ENCODE measurements at regions not wholly inside any gene's neighbourhood (a gene's known extent, or its start where the extent isn't known, plus 50 kb on each side); places are given as distances from the start of the nearest gene placed in this dataset.

GRCh38 chr10:123409884-123410283 lies 255.7 kb downstream of the BUB3 start:
- no peak overlapping the region for H3K9ac ChIP-seq
- no peak for DNase-seq (ENCODE audit: low spot score)
- no peaks in the 10 kb centered on the region for H3K27me3 Mint-ChIP-seq (ENCODE audit: insufficient read depth, low read depth)
- no peak overlapping the region for H3K4me3 ChIP-seq
- no peaks in the 10 kb centered on the region for H3K9me3 ChIP-seq (ENCODE audit: low read depth)
- H3K4me1 Mint-ChIP-seq = peaks cover 2% of the 10 kb centered on the region
- no peaks in the 10 kb centered on the region for H3F3A ChIP-seq (ENCODE audit: low read depth)
- H3K27ac Mint-ChIP-seq = no peak overlapping the region
- H3K36me3 ChIP-seq = no peaks in the 10 kb centered on the region
- no peak for TF ChIP-seq CTCF (IDR thresholded peaks at IDR 0.05)
- no peak for TF ChIP-seq EZH2phosphoT487 (IDR thresholded peaks at IDR 0.05)
- TF ChIP-seq EZH2 (IDR thresholded peaks at IDR 0.05) = no peak
- H3K4me2 ChIP-seq = no peak overlapping the region
- H3K79me2 ChIP-seq (ENCODE audit: low read depth) = no peaks in the 10 kb centered on the region
- H3K4me3 Mint-ChIP-seq = no peak overlapping the region
- H3K27me3 ChIP-seq = no peaks in the 10 kb centered on the region
- no peaks in the 10 kb centered on the region for H4K20me1 ChIP-seq (ENCODE audit: low read depth)
- no peak overlapping the region for H2AFZ ChIP-seq (replicated peaks)
- no peak overlapping the region for H3K27ac ChIP-seq
- H3K4me1 ChIP-seq = no peaks in the 10 kb centered on the region
- H3K9me3 Mint-ChIP-seq = peaks cover 9% of the 10 kb centered on the region
- H3K36me3 Mint-ChIP-seq = no peaks in the 10 kb centered on the region

GRCh38 chr10:123413353-123413752 lies 252.8 kb upstream of the GPR26 start:
- Histone ChIP-seq H3K4me2 (no peak overlapping the region), H4K20me1 (ENCODE audit: low read depth) (no peaks in the 10 kb centered on the region), H3K27ac (no peak overlapping the region), H3K9ac (no peak overlapping the region), H3K4me3 (no peak overlapping the region), H3K79me2 (ENCODE audit: low read depth) (no peaks in the 10 kb centered on the region), H3F3A (ENCODE audit: low read depth) (no peaks in the 10 kb centered on the region), H3K9me3 (ENCODE audit: low read depth) (no peaks in the 10 kb centered on the region), H3K36me3 (no peaks in the 10 kb centered on the region), H3K27me3 (no peaks in the 10 kb centered on the region), H2AFZ (replicated peaks) (no peak overlapping the region), H3K4me1 (no peaks in the 10 kb centered on the region)
- Mint-ChIP-seq H3K4me1 (peaks cover 2% of the 10 kb centered on the region), H3K4me3 (no peak overlapping the region), H3K9me3 (no peaks in the 10 kb centered on the region), H3K36me3 (no peaks in the 10 kb centered on the region), H3K27me3 (ENCODE audit: insufficient read depth, low read depth) (peaks cover 2% of the 10 kb centered on the region), H3K27ac (no peak overlapping the region)
- no peak for DNase-seq (ENCODE audit: low spot score)
- no peak for TF ChIP-seq EZH2phosphoT487 (IDR thresholded peaks at IDR 0.05)
- TF ChIP-seq EZH2 (IDR thresholded peaks at IDR 0.05) = no peak
- no peak for TF ChIP-seq CTCF (IDR thresholded peaks at IDR 0.05)

GRCh38 chr10:123415523-123415922 lies 250.6 kb upstream of the GPR26 start:
- no peak overlapping the region for H3K27ac Mint-ChIP-seq
- Histone ChIP-seq H4K20me1 (ENCODE audit: low read depth) (no peaks in the 10 kb centered on the region), H3K36me3 (no peaks in the 10 kb centered on the region), H3K27ac (no peak overlapping the region), H3K4me1 (no peaks in the 10 kb centered on the region), H3K9me3 (ENCODE audit: low read depth) (no peaks in the 10 kb centered on the region), H3K27me3 (no peaks in the 10 kb centered on the region), H3K4me2 (no peak overlapping the region), H3K79me2 (ENCODE audit: low read depth) (no peaks in the 10 kb centered on the region), H3K4me3 (no peak overlapping the region), H3F3A (ENCODE audit: low read depth) (no peaks in the 10 kb centered on the region), H2AFZ (replicated peaks) (no peak overlapping the region), H3K9ac (no peak overlapping the region)
- TF ChIP-seq EZH2 (IDR thresholded peaks at IDR 0.05) (no peak), EZH2phosphoT487 (IDR thresholded peaks at IDR 0.05) (no peak), CTCF (IDR thresholded peaks at IDR 0.05) (no peak)
- no peaks in the 10 kb centered on the region for H3K4me1 Mint-ChIP-seq
- no peaks in the 10 kb centered on the region for H3K36me3 Mint-ChIP-seq
- DNase-seq (ENCODE audit: low spot score) = no peak
- peaks cover 4% of the 10 kb centered on the region for H3K27me3 Mint-ChIP-seq (ENCODE audit: insufficient read depth, low read depth)
- no peaks in the 10 kb centered on the region for H3K9me3 Mint-ChIP-seq
- no peak overlapping the region for H3K4me3 Mint-ChIP-seq

GRCh38 chr10:123417414-123417813 lies 248.7 kb upstream of the GPR26 start:
- Histone ChIP-seq H2AFZ (replicated peaks) (no peak overlapping the region), H3K27ac (no peak overlapping the region), H3K9me3 (ENCODE audit: low read depth) (no peaks in the 10 kb centered on the region), H3K9ac (no peak overlapping the region), H3K4me3 (no peak overlapping the region), H3K4me1 (no peaks in the 10 kb centered on the region), H4K20me1 (ENCODE audit: low read depth) (no peaks in the 10 kb centered on the region), H3K36me3 (no peaks in the 10 kb centered on the region), H3K4me2 (no peak overlapping the region), H3K27me3 (no peaks in the 10 kb centered on the region), H3F3A (ENCODE audit: low read depth) (no peaks in the 10 kb centered on the region), H3K79me2 (ENCODE audit: low read depth) (no peaks in the 10 kb centered on the region)
- Mint-ChIP-seq H3K36me3 (no peaks in the 10 kb centered on the region), H3K27ac (no peak overlapping the region), H3K9me3 (no peaks in the 10 kb centered on the region), H3K4me1 (no peaks in the 10 kb centered on the region), H3K4me3 (no peak overlapping the region), H3K27me3 (ENCODE audit: insufficient read depth, low read depth) (peaks cover 4% of the 10 kb centered on the region)
- no peak for TF ChIP-seq CTCF (IDR thresholded peaks at IDR 0.05)
- no peak for TF ChIP-seq EZH2 (IDR thresholded peaks at IDR 0.05)
- no peak for TF ChIP-seq EZH2phosphoT487 (IDR thresholded peaks at IDR 0.05)
- no peak for DNase-seq (ENCODE audit: low spot score)

Data from neural progenitor cell (in vitro differentiated cells).